ENCODE measurements at regions not wholly inside any gene's neighbourhood (a gene's known extent, or its start where the extent isn't known, plus 50 kb on each side); places are given as distances from the start of the nearest gene placed in this dataset.

DNA sequence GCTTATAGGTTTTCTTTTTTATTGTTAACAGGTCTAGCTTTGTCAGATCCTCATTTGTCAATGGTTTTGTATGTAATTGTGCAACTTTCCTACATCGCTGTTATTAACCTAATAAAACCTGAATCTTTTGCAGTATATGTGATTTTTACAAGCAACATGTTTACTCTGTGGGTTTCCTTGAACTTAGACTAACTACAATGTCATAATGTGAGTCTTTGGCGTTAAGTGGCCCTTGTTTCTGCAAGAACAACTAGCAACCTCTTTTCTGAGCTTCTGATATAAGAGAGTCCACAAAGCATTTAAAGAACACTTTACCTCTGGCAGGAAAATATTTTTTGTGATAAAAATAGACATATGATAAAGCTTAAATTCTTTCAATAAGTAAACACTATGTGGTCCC is 230.3 kb upstream of the CFAP20DC start:
- no peak for DNase-seq

DNA sequence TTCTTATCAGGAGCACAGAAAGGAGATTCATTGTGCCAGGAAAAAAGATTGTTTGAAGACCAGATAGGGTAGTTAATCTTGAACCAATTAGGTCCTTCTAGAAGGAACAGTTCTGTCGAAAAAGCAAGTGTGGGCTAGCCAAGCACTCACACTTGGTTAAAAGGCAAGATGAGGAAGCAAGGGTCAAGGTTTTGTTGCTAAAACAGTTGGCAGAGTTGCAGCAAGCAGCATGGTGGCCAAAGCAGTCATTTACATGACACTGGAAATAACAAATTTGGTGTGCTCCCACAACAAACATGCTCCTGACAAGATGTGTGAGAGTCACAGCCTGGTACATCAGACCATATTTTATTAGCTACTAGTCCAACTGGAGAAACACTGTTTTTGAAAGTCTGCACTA is 228.0 kb upstream of the CFAP20DC start:
- no peak for DNase-seq

DNA sequence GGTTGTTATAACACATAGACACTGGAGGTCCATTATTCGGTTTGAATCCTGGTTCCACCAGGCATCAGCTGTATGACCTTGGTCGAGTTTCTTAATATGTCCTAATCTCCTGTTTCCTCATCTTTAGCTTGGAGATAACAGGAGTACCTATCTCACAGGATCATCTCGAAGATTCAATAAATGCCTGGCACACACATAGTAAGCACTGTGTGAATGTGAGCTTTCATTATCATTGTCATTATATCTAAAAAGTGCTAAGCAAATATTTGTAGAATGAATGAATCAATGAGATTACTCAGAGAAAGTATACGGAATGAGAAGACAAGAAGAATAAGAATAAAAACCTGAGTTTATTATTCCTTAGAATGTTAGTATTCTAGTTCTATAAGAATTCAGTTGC is 227.4 kb upstream of the CFAP20DC start:
- DNase-seq, result no peak

DNA sequence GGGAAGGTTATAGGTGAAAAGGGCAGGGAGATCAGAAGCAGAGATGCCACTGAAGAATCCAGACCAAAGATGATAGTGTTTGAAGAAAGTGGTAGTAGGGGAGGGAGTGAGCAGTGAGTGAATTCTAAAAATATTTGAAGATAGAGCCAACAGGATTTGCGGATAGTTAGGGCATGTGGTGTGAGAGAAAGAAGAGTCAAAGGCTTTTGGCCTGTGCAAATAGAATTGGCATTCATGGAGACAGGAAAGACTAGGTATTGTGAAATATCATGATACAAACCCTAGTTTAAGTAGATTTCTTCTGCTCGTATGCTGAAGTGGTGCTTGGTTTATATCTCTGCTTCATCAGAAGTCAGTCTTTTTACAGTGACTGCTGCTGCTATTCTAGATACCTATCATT is 224.2 kb upstream of the CFAP20DC start:
- no peak for DNase-seq

DNA sequence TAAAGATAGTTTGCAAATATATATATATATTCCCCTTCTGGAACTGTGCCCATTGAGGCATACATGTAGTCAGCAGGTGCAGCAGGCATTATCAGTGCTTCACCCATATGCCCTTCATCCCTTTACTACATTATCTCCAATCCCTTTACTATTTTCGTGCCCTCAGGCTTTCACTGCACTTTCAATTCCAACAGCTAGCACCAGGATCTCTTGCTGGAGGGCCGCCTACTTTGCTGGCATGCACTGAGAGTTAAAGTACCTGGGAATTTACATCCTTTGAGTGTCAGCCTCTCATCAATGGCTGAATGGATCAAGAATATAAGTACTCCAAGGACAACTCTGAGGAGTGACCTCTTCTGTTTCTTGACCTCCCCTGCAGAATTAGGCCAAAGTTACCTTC is 222.1 kb upstream of the CFAP20DC start:
- DNase-seq, result no peak

DNA sequence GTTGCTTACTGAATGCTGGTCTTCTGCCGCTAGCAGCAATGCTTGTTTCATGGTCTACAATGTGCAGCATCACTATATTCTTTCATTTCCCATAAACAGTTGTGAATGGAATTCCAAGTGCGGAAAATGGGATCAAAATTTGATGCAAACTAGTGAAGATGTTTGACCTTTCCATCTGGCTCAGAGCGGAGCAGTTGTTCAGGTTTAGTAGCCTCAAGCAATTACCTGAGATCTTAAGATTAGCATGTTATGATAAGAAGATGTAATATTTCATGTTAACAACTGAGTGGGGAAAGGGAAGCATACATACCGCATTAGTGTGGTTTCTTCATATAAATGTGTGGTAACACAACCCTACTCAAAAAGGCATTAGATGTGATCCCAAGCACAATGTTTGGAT is 221.1 kb upstream of the CFAP20DC start:
- no peak for DNase-seq

DNA sequence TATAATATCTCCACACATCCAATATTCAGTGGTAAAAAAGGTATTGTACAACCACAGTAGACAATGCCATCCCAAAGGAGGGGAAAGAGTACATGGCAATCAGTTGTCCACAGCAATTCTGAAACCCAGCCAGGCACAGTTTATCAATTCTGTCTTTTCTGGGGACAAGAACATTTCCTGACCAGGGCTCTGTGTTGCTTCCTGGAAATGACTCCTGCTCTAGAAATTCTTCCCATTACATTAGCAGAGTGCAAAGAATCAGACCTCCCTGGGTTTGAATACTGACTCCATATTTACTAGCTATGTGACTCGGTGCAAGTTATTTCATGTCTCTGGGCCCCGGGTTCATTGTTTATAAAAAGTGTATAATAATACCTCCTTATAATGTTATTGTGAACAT is 220.4 kb upstream of the CFAP20DC start:
- no peak for DNase-seq

DNA sequence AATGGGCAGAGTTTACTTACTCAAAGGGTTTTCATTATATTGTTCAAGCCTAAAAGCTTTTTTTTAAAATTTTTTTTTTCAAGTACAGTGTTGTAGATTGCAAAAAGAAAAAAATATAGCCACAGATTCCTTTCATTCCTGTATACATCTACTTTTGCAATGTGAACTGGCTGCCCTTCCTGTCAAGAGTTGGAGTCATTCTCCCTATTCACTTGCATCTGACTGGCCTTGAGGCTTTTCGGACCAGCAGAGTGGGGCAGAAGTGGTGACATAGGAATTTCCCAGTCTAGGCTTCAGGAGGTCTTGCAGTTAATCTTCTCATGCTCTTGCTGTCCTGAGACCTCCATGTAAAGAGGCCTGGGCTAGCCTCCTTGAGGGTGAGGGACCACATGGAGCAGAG is 218.3 kb upstream of the CFAP20DC start:
- no peak for DNase-seq

DNA sequence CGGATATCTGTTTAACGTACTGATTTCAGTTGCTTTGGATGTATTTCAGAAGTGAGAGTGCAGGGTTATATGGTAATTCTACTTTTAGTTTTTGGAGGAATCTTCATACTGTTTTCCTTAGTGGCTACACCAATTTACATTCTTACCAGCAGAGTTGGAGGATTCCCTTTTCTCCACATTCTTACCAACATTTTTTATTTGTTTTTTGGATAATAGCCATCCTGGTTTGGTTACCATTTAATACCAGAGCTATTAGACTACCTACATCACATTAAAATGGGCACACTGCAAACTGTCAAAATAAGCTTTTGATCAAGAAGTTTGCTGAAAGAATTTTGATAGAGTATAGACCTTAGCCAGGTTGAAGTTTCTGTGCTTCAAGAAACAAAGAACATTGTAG is 217.2 kb upstream of the CFAP20DC start:
- DNase-seq, result no peak

DNA sequence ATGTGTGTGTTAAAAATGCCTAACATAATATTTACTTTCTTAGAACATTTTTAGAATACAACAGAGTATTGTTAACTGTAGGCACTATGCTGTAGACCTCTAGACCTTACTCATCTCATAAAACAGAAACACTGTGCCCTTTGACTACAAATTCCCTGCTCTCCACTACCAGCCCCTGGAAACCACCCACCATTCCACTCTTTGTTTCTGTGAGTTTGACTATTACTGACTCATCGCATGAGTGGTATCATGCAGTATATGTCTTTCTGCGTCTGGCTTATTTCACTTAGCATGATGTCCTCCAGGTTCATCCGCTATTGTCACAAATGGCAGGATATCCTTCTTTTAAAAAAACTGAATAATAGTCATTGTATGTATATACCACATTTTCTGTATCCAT is 216.7 kb upstream of the CFAP20DC start:
- no peak for DNase-seq

DNA sequence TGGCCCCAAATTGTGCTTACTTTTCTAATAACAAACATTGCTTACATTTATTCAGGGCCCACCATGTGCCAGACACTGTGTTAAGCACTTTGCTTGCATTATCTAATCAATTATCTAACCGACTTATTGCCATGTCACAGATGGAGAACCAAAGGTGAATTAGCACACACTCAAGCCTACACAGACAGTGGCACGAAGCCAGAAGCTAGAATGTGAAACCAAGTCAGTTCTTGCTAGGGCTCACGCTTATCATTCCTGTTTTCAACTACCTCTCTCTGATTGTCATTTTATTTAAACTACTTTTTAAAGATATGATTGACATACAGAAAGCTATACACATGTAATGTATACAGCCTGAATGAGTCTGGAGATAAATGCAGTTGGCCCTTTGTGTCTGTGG is 215.7 kb upstream of the CFAP20DC start:
- DNase-seq, result no peak

DNA sequence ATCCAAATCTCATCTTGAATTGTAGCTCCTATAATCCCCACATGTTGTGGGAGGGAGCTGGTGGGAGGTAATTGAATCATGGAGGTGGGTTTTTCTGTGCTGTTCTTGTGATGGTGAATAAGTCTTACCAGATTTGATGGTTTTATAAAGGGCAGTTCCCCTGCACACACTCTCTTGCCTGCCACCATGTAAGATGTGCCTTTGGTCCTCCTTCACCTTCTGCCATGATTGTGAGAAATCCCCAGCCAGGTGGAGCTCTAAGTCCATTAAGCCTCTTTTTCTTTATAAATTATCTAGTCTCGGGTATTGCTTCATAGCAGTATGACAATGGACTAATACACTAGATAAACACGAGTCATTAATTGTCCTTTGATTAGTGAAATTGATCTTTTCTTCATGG is 214.5 kb upstream of the CFAP20DC start:
- DNase-seq, result no peak

DNA sequence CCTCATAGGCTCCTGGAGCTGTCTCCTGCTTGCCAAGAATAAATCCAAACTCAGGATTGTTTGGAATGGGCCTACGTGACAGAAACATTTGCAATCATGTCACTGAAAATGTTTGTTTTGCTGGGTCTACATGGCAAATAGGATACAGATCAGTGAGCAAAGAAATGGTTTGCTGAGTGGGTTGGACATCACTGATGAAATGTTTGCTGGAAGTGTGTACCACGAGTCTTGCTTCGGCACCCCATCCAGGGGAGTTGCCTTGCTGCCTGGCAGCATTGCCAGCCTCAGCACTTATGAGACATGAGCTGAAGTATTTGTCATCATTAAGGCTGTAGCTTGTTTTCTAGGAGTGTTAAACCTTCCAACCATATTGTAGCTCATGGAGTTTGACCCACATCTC is 213.3 kb upstream of the CFAP20DC start:
- DNase-seq, result no peak

DNA sequence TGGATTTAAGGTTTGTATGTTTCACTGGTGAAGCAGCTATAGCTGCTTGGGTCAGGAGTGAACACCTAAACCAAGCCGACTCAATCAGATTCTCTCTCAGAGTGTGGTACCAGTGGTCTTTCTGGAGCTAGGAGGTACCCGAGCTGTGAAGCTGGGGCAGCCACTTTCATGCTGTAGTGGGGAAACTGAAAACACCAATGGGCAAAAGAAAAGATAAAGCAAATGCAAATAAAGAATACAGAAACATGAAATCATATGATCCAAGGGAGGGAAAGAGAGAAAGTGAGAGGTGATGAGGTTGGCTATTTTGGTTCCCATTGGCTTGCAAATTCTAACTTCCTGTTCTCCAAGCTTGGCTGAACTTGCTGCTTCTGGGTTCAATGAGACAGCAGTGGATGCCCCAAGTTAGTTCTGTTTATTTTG is 212.3 kb upstream of the CFAP20DC start:
- DNase-seq, result no peak

DNA sequence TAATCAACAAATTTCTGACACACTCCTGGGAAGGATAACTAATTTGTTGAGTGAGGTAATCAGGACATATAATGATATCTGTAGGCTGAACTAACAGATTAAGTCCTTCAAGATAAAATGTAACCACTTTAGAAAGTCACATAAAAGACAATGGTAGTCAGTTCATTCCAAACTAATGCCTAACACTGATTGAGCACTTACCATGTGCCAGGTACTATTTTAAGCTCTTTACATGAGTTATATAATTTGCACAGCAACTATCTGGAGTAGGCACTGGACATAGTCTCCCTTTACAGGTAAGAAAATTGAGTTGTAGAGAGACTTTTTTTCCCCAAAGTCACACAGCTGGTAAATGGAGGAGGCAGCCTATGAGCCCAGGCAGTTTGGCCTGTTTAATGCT is 211.2 kb upstream of the CFAP20DC start:
- no peak for DNase-seq

DNA sequence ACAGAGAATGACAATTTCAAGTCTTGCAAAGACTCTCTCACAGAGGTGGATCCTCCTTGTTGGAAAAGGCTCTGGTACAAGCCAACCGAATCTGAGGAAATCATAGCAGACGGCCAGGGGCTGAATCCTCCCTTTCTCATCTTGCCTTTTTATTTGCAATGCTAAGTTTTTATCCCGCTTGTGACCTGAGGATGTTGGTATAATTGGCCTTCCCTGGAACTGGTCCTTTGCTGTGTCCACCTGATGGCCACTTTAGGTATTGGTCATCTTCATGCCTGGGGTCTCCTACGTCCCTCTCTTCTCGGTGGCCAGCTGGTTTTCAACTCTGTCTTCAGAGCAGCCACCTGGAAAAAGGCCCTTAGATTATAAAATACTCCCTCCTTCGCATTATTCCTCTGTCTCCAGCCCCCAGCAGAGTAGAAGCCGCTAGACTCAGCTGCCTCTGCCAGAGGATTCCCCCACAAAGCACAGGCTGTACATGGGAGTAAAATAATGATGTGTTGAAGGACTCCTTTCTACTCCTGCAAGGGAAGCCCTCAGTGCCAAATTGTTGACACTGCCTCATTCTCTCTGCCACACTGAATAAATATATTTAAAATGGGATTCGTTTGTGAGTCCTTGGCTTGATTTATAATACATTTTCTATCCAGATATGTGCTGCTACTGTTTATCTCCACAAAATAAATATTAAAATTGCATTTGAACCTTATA is 208.9 kb upstream of the CFAP20DC start:
- no peak for DNase-seq

DNA sequence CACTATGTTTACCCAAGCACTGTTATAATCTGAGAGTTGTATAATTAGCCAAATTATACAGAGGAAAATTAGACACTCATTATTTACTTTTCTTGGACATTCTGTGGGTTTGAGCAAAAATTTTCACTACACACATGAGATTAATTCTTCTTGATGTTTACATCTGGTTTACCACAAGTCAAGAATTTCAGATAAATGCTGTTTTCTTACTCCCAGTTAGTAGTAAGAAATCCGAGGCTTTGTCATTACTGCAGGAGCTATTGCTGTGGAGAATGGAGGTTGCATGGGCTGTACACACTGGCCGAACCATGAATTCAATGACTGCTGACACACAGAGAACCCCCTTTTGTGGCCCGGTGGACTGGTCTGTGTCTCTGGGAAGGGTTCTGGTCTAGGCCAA is 207.7 kb upstream of the CFAP20DC start:
- DNase-seq, result no peak

DNA sequence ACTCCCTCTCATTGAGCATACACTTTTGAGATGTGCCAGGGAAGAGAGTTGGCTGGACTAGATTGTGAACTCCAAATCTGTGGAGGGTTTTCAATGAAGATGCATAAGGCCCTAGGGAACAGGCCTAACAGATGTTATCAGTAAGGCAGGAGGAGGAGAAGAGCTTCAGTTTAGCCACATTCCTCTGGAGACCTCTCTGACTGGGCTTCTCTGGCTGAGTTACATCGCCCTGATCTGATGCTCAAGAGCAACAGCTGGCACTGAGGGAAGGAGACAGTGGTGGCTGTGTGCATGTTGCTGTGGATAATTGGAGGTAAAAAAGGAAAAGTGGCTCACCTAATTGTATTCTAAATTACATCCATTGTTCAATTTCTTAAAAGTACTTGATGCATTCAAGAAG is 206.4 kb upstream of the CFAP20DC start:
- DNase-seq, result no peak

DNA sequence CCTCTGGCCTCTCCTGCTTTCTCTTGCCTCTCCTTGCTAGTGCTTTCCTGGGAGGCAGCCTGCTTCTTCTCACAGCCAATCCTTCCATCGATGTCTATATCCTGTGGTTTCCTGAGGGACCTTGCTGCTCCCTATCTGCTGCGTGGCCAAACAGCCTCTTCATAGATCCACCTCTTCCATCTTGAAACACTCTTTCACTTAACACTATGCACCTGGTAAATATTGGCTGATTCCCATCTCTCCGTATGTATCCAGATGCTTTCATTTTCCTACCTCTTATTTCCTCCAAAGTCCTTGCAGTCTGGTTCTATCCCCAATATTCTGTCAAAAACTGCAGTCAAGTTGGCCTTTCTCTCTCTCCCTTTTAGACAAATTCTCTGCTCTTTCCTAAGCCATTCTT is 205.2 kb upstream of the CFAP20DC start:
- no peak for DNase-seq

DNA sequence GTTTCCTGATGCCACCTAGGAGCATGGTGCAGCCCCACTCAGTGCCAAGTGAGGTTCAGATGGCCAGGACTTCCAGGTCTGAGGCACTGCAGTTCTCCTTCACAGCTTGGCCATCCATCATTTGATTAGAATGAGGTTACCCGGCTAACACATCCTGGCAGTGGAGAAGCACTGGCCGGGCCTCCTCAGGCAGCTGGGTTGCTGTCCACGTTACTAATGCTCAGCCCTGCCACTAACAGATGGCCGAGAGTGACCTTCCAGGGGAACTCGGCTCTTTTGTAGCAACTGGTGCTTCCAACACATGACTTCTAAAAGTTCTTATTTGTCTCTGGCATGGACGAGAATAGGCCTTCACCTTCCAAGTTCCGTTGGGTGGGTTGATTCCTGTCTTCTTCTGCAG is 204.6 kb upstream of the CFAP20DC start:
- no peak for DNase-seq

DNA sequence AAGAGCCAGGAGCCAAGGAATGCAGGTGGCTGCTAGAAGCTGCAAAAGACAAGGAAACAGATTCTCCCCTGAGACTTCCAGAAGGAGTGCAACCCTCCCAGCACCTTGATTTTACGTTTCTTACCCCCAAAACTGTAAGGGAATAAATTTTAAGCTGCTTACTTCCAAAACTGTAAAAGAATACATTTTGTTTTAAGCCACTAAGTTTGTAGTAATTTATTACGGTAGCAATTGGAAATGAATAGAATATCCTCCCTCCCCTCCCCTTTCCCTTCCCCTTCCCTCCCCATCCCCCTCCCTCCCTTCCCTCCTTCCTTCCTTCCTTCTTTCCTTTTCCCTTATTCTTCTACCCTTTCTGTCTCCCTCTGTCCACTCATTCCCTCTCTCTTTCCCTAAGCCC is 203.7 kb upstream of the CFAP20DC start:
- DNase-seq, result no peak

DNA sequence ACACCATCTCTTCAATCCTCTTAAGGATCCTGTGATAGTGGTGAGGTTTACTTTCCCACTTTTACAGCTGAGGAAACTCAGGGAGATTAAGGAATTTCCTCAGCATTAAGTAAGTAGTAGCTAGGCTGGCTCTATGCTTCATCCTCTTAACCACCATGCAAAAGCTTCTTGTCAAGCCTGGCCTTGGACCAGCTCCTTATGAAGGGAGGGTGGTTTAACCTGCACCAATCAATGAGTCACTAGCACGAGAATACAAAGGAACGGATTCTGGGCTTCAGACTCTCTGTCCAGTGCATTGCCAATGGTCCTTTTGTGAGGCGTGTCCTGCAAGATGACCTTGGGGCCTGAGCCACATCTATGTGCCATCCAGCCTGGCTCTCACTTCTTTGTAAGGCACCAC is 202.0 kb upstream of the CFAP20DC start:
- DNase-seq, result no peak

DNA sequence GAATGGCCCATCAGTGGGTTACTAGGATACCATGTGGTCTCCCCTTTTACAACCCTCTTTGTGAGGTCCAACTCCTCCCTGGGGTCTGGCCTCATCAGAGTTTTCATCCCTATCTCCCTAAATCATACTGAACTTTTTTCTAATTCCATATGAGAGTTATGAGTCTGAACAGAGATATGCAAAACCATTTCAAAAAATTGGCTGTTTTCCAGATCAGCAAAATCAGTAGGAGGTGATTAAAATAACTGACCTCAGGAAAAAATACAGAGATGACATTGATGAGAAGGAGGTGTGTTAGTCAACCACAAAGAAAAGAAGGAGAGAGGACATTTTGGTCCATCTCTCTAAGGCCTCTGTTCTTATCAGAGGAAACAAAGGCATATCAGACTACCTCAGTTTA is 200.8 kb upstream of the CFAP20DC start:
- no peak for DNase-seq

DNA sequence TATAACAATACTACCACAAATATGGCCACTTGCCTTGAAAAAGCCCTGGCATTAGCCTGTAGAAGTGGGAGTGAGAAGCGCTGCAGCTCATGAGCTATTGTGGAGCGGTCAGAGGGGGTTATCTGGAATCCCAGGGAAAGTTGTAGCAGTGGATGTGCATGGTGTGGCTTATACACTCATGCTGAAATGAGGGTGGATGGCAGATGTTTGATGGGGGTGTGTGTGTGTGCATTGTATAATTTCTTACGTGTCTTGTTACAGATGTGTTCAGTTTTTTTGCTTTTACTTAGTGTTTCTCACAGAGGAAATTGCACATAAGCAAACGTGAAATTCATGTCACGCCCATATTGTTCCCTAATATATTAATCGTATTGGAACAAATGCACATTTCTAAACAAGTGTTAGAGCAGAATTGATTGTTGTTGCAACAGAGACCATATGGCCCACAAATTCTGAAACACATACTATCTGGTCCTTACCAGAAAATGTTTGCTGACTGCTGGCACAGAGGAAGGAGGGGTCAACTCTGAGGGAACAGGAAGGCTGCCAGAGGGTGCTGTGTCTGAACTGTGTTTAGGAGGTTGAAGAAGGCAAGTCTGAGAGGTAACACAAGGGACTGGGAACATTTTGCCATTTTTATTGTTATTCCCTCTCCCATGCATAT is 200.0 kb upstream of the CFAP20DC start:
- DNase-seq, result no peak

DNA sequence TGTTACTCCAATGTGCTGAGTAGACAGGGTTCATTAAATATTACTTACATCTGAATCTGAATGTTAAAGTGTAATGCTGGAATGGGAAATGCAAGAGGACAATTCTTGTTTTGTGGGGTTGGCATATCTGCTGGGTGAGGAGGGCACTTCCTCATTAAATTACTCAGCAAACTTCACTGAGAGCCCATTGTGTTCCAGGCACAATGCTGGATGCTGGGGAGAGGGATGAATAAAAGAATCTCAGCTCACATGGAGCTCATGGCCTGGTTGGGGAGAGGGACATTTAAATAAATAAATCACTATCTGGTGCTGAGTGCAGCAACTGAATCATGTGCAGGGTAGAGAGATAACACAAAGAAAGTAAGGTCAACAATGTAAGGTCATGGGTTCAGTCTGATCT is 199.2 kb upstream of the CFAP20DC start:
- no peak for DNase-seq
